WTC11 (cell line): ENCODE measurements at regions not wholly inside any gene's neighbourhood (a gene's known extent, or its start where the extent isn't known, plus 50 kb on each side); places are given as distances from the start of the nearest gene placed in this dataset.

ENCODE experiments used
- ATAC-seq: fragments of 200-7000 bp; cut with Tn5 transposase; 2 replicates; pipeline ENCODE4 v1.10.0; 2021; ENCODE audit warnings: mild to moderate bottlenecking, moderate library complexity
- CTCF ChIA-PET: fragments of 300-600 bp; sonication (Branson Sonifier 250); formaldehyde crosslinking; loops from one replicate; lab custom pipeline; 2021; ENCODE audit warnings: antibody characterized with exemption; lab: Charles Lee
- POLR2A ChIA-PET: fragments of 350-600 bp; sonication (Branson Sonifier 250); formaldehyde crosslinking; loops from one replicate; lab custom pipeline; 2021; ENCODE audit warnings: antibody characterized with exemption; lab: Charles Lee
- DNase-seq: peaks from one replicate; pipeline ENCODE4 v3.0.0; 2021; ENCODE audit warnings: low spot score
- H3K27ac Mint-ChIP-seq: 2 replicates; pipeline ENCODE4 v1.8.0; 2021; ENCODE audit warnings: mixed read lengths
- H3K27me3 Mint-ChIP-seq: 2 replicates; pipeline ENCODE4 v1.8.0; 2021; ENCODE audit warnings: low read depth, mild to moderate bottlenecking, moderate library complexity, mixed read lengths
- H3K36me3 Mint-ChIP-seq: 2 replicates; pipeline ENCODE4 v1.8.0; 2021; ENCODE audit warnings: mixed read lengths
- H3K4me1 Mint-ChIP-seq: 2 replicates; pipeline ENCODE4 v1.8.0; 2022; ENCODE audit warnings: mixed read lengths
- H3K4me3 Mint-ChIP-seq: 2 replicates; pipeline ENCODE4 v1.8.0; 2021; ENCODE audit warnings: mild to moderate bottlenecking, moderate library complexity, mixed read lengths
- H3K9me3 Mint-ChIP-seq: 2 replicates; pipeline ENCODE4 v1.8.0; 2021; ENCODE audit warnings: mixed read lengths
- CREB1 ChIP-seq: sonication (generic); formaldehyde crosslinking; IDR thresholded peaks from 2 replicates; pipeline ENCODE4 v1.8.0; 2023; ENCODE audit warnings: mild to moderate bottlenecking, missing genetic modification reagents
- NFYB ChIP-seq: sonication (generic); formaldehyde crosslinking; conservative IDR thresholded peaks from 2 replicates; pipeline ENCODE4 v1.8.0; 2022; ENCODE audit warnings: low read depth, missing genetic modification reagents
- OVOL2 ChIP-seq: fragments of 250-450 bp; sonication (Bioruptor Pico); IDR thresholded peaks from 2 replicates; pipeline ENCODE4 v1.9.0; 2021; ENCODE audit warnings: mild to moderate bottlenecking, borderline replicate concordance
- RELA ChIP-seq: sonication (generic); formaldehyde crosslinking; IDR thresholded peaks from 2 replicates; pipeline ENCODE4 v1.8.1; 2022; ENCODE audit warnings: missing genetic modification reagents, mild to moderate bottlenecking, borderline replicate concordance
- RORB ChIP-seq: fragments of 250-450 bp; sonication (Bioruptor Pico); IDR thresholded peaks from 2 replicates; pipeline ENCODE4 v1.9.0; 2021; ENCODE audit warnings: mild to moderate bottlenecking
- SMAD3 ChIP-seq: sonication (generic); formaldehyde crosslinking; IDR thresholded peaks from 2 replicates; pipeline ENCODE4 v1.8.0; 2022; ENCODE audit warnings: missing genetic modification reagents, mild to moderate bottlenecking, borderline replicate concordance
- TEAD1 ChIP-seq: sonication (generic); formaldehyde crosslinking; IDR thresholded peaks from 2 replicates; pipeline ENCODE4 v1.8.0; 2022; ENCODE audit warnings: mild to moderate bottlenecking, missing genetic modification reagents
- TP53 ChIP-seq: sonication (generic); formaldehyde crosslinking; IDR thresholded peaks from 2 replicates; pipeline ENCODE4 v1.8.1; 2023; ENCODE audit warnings: mild to moderate bottlenecking, missing genetic modification reagents
- ZBTB21 ChIP-seq: sonication (generic); formaldehyde crosslinking; IDR thresholded peaks from 2 replicates; pipeline ENCODE4 v1.8.1; 2023; ENCODE audit warnings: mild to moderate bottlenecking, missing genetic modification reagents, borderline replicate concordance
- ZNF121 ChIP-seq: sonication (generic); formaldehyde crosslinking; IDR thresholded peaks from 2 replicates; pipeline ENCODE4 v1.8.0; 2023; ENCODE audit warnings: missing genetic modification reagents
- ZNF263 ChIP-seq: sonication (generic); formaldehyde crosslinking; IDR thresholded peaks from 2 replicates; pipeline ENCODE4 v1.8.1; 2022; ENCODE audit warnings: low read depth, mild to moderate bottlenecking, moderate library complexity, missing genetic modification reagents
- ZNF416 ChIP-seq: fragments of 250-450 bp; sonication (Bioruptor Pico); IDR thresholded peaks from 2 replicates; pipeline ENCODE4 v1.9.0; 2021; ENCODE audit warnings: mild to moderate bottlenecking, inconsistent platforms
- TF ChIP-seq, protein P1 (sequence below): sonication (generic); formaldehyde crosslinking; IDR thresholded peaks from 2 replicates; pipeline ENCODE4 v1.8.0; 2022; ENCODE audit warnings: mild to moderate bottlenecking, missing genetic modification reagents
- TF ChIP-seq, protein P2 (sequence below): sonication (generic); formaldehyde crosslinking; IDR thresholded peaks from 2 replicates; pipeline ENCODE4 v1.8.0; 2023; ENCODE audit warnings: missing genetic modification reagents, mild to moderate bottlenecking, borderline replicate concordance
- TF ChIP-seq, protein P3 (sequence below): fragments of 200-600 bp; IDR thresholded peaks from 2 replicates; pipeline ENCODE4 v1.8.0; 2022; ENCODE audit warnings: antibody characterized with exemption
- TF ChIP-seq, protein P4 (sequence below): sonication (generic); formaldehyde crosslinking; IDR thresholded peaks from 2 replicates; pipeline ENCODE4 v1.8.1; 2023; ENCODE audit warnings: mild to moderate bottlenecking, missing genetic modification reagents, moderate library complexity
- TF ChIP-seq, protein P5 (sequence below): fragments of 250-450 bp; sonication (Bioruptor Pico); IDR thresholded peaks from 2 replicates; pipeline ENCODE4 v1.8.0; 2021; ENCODE audit warnings: mild to moderate bottlenecking
- TF ChIP-seq, protein P6 (sequence below): sonication (generic); formaldehyde crosslinking; IDR thresholded peaks from 2 replicates; pipeline ENCODE4 v1.8.0; 2023; ENCODE audit warnings: missing genetic modification reagents

DNA sequence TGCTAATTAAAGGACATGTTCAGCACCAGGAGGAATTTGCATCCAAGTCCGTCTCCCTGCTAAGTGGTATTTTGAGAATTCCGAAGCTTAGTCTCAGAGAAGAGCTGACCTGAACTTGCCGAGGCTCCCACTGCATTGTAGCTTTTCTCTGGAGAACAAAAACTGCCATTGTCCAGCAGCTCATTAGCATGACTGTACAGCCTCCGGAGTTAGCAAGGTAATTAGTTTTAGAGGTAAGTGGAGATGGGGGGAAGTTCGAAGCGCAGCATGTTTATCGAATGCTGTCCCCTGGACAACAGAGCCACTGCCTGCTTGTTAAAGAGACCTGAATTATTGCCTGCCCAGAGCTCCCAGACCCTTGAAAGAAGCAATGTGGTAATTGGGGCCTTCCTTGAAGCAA, 160.3 kb upstream of the PELI2 start:
- Mint-ChIP-seq H3K9me3 (no peaks in the 10 kb centered on the region), H3K27me3 (no peaks in the 10 kb centered on the region), H3K27ac (peak overlapping the region; percentile 71), H3K4me1 (peaks cover 53% of the 10 kb centered on the region), H3K4me3 (peak overlapping the region; percentile 22), H3K36me3 (no peaks in the 10 kb centered on the region)
- CTCF ChIA-PET = no interaction called here
- DNase-seq = peak; percentile 52
- TF ChIP-seq CREB1 (CRISPR knock-in tag) (no peak), TEAD1 (CRISPR knock-in tag) (peak; percentile 71; the same call in 1 of the 2 replicates), ZNF121 (CRISPR knock-in tag) (0 out of 2 replicates have a peak, but pooled peaks have one; percentile 39)
- TF ChIP-seq, protein P1, sequence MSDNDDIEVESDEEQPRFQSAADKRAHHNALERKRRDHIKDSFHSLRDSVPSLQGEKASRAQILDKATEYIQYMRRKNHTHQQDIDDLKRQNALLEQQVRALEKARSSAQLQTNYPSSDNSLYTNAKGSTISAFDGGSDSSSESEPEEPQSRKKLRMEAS (CRISPR knock-in tag) = 0 out of 2 replicates have a peak, but pooled peaks have one; percentile 28
- peak; percentile 98 for ATAC-seq
- POLR2A ChIA-PET = interaction anchor here (0.9 kb wide), 1 partner anchor 57 kb away, joined by 3 read pairs; no protein-coding TSS in a partner anchor

DNA sequence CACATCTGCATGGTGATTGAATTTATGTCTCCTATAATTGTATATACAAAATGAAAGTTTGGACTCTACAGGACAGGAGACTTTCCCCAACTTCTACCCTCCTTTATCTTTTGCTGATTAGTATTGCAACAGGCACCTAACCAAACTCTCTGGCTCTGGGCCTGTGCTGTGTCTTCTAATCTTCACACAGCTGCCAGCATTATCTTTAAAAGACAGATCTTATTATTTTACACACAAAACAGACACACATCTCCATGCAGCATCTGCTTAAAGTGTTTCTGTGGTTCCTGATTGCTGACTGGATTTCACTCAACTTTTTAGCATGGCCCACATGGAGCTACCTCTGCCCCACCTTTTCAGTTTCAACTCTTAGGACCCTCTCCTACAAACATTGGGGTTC, 154.9 kb upstream of the PELI2 start:
- H3K27me3 Mint-ChIP-seq = no peaks in the 10 kb centered on the region
- POLR2A ChIA-PET = no interaction called here
- H3K36me3 Mint-ChIP-seq = no peaks in the 10 kb centered on the region
- DNase-seq (no peak), ATAC-seq (no peak)
- H3K27ac Mint-ChIP-seq = no peak overlapping the region
- H3K4me1 Mint-ChIP-seq = peaks cover 32% of the 10 kb centered on the region
- TF ChIP-seq TEAD1 (CRISPR knock-in tag) (no peak), ZBTB21 (no peak), TP53 (CRISPR knock-in tag) (no peak), ZNF416 (CRISPR knock-in tag) (no peak), RORB (CRISPR knock-in tag) (no peak), ZNF263 (no peak), SMAD3 (CRISPR knock-in tag) (no peak), NFYB (CRISPR knock-in tag) (no peak), OVOL2 (CRISPR knock-in tag) (no peak), RELA (no peak)
- TF ChIP-seq, protein P2, sequence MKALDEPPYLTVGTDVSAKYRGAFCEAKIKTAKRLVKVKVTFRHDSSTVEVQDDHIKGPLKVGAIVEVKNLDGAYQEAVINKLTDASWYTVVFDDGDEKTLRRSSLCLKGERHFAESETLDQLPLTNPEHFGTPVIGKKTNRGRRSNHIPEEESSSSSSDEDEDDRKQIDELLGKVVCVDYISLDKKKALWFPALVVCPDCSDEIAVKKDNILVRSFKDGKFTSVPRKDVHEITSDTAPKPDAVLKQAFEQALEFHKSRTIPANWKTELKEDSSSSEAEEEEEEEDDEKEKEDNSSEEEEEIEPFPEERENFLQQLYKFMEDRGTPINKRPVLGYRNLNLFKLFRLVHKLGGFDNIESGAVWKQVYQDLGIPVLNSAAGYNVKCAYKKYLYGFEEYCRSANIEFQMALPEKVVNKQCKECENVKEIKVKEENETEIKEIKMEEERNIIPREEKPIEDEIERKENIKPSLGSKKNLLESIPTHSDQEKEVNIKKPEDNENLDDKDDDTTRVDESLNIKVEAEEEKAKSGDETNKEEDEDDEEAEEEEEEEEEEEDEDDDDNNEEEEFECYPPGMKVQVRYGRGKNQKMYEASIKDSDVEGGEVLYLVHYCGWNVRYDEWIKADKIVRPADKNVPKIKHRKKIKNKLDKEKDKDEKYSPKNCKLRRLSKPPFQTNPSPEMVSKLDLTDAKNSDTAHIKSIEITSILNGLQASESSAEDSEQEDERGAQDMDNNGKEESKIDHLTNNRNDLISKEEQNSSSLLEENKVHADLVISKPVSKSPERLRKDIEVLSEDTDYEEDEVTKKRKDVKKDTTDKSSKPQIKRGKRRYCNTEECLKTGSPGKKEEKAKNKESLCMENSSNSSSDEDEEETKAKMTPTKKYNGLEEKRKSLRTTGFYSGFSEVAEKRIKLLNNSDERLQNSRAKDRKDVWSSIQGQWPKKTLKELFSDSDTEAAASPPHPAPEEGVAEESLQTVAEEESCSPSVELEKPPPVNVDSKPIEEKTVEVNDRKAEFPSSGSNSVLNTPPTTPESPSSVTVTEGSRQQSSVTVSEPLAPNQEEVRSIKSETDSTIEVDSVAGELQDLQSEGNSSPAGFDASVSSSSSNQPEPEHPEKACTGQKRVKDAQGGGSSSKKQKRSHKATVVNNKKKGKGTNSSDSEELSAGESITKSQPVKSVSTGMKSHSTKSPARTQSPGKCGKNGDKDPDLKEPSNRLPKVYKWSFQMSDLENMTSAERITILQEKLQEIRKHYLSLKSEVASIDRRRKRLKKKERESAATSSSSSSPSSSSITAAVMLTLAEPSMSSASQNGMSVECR = no peak
- TF ChIP-seq, protein P3, sequence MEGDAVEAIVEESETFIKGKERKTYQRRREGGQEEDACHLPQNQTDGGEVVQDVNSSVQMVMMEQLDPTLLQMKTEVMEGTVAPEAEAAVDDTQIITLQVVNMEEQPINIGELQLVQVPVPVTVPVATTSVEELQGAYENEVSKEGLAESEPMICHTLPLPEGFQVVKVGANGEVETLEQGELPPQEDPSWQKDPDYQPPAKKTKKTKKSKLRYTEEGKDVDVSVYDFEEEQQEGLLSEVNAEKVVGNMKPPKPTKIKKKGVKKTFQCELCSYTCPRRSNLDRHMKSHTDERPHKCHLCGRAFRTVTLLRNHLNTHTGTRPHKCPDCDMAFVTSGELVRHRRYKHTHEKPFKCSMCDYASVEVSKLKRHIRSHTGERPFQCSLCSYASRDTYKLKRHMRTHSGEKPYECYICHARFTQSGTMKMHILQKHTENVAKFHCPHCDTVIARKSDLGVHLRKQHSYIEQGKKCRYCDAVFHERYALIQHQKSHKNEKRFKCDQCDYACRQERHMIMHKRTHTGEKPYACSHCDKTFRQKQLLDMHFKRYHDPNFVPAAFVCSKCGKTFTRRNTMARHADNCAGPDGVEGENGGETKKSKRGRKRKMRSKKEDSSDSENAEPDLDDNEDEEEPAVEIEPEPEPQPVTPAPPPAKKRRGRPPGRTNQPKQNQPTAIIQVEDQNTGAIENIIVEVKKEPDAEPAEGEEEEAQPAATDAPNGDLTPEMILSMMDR = no peak
- TF ChIP-seq, protein P4, sequence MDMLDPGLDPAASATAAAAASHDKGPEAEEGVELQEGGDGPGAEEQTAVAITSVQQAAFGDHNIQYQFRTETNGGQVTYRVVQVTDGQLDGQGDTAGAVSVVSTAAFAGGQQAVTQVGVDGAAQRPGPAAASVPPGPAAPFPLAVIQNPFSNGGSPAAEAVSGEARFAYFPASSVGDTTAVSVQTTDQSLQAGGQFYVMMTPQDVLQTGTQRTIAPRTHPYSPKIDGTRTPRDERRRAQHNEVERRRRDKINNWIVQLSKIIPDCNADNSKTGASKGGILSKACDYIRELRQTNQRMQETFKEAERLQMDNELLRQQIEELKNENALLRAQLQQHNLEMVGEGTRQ (CRISPR knock-in tag) = no peak
- TF ChIP-seq, protein P5, sequence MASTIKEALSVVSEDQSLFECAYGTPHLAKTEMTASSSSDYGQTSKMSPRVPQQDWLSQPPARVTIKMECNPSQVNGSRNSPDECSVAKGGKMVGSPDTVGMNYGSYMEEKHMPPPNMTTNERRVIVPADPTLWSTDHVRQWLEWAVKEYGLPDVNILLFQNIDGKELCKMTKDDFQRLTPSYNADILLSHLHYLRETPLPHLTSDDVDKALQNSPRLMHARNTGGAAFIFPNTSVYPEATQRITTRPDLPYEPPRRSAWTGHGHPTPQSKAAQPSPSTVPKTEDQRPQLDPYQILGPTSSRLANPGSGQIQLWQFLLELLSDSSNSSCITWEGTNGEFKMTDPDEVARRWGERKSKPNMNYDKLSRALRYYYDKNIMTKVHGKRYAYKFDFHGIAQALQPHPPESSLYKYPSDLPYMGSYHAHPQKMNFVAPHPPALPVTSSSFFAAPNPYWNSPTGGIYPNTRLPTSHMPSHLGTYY = no peak
- TF ChIP-seq, protein P6, sequence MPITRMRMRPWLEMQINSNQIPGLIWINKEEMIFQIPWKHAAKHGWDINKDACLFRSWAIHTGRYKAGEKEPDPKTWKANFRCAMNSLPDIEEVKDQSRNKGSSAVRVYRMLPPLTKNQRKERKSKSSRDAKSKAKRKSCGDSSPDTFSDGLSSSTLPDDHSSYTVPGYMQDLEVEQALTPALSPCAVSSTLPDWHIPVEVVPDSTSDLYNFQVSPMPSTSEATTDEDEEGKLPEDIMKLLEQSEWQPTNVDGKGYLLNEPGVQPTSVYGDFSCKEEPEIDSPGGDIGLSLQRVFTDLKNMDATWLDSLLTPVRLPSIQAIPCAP = no peak
- no peak overlapping the region for H3K4me3 Mint-ChIP-seq
- CTCF ChIA-PET = no interaction called here
- no peaks in the 10 kb centered on the region for H3K9me3 Mint-ChIP-seq
